Astrocyte (in vitro differentiated cells and primary cell): ENCODE measurements at regions not wholly inside any gene's neighbourhood (a gene's known extent, or its start where the extent isn't known, plus 50 kb on each side); places are given as distances from the start of the nearest gene placed in this dataset.

Source experiments
- DNase-seq: peaks from one replicate; pipeline ENCODE4 v3.0.0-alpha.2; 2010; ENCODE audit warnings: low read depth
- FAIRE-seq: peaks from 2 replicates; lab custom pipeline; 2011; peaks lifted over from hg19 to GRCh38; lab: Jason Lieb, UNC
- H2AFZ ChIP-seq: 2 replicates; pipeline ENCODE4 v1.6.0; 2012; ENCODE audit warnings: low read depth, low read length, inconsistent platforms
- H3K27ac ChIP-seq: 2 replicates; pipeline ENCODE4 v1.5.1; 2011; ENCODE audit warnings: low read depth, low read length, inconsistent platforms
- H3K27me3 ChIP-seq: 2 replicates; pipeline ENCODE4 v1.6.0; 2011; ENCODE audit warnings: low read length, inconsistent platforms; ENCODE audit not compliant: insufficient read depth
- H3K36me3 ChIP-seq: 2 replicates; pipeline ENCODE4 v1.5.1; 2011; ENCODE audit warnings: low read length, inconsistent platforms; ENCODE audit not compliant: insufficient read depth
- H3K4me1 ChIP-seq: 2 replicates; pipeline ENCODE4 v1.5.1; 2011; ENCODE audit warnings: low read length, inconsistent platforms; ENCODE audit not compliant: insufficient read depth
- H3K4me2 ChIP-seq: 2 replicates; pipeline ENCODE4 v1.6.0; 2012; ENCODE audit warnings: low read length, inconsistent platforms
- H3K4me3 ChIP-seq: 2 replicates; pipeline ENCODE4 v1.5.1; 2011; ENCODE audit warnings: low read depth, mild to moderate bottlenecking, low read length, inconsistent platforms; ENCODE audit not compliant: insufficient read depth
- H3K79me2 ChIP-seq: 2 replicates; pipeline ENCODE4 v1.6.0; 2012; ENCODE audit warnings: mild to moderate bottlenecking, low read length, inconsistent platforms; ENCODE audit not compliant: insufficient read depth
- H3K9ac ChIP-seq: 2 replicates; pipeline ENCODE4 v1.6.0; 2012; ENCODE audit warnings: mild to moderate bottlenecking, low read length, inconsistent platforms
- H3K9me3 ChIP-seq: 2 replicates; pipeline ENCODE4 v1.5.1; 2012; ENCODE audit warnings: low read depth, mild to moderate bottlenecking, low read length, inconsistent platforms; ENCODE audit not compliant: insufficient read depth
- H4K20me1 ChIP-seq: 2 replicates; pipeline ENCODE4 v1.6.0; 2012; ENCODE audit warnings: low read length, inconsistent platforms; ENCODE audit not compliant: insufficient read depth
- H3K27ac Mint-ChIP-seq: one replicate; pipeline ENCODE4 v1.8.0; 2021; ENCODE audit warnings: mild to moderate bottlenecking, mixed read lengths; ENCODE audit not compliant: unreplicated experiment
- H3K27me3 Mint-ChIP-seq: one replicate; pipeline ENCODE4 v1.8.0; 2021; ENCODE audit warnings: low read depth, mixed read lengths; ENCODE audit not compliant: unreplicated experiment
- H3K36me3 Mint-ChIP-seq: one replicate; pipeline ENCODE4 v1.8.0; 2021; ENCODE audit warnings: low read depth, mixed read lengths; ENCODE audit not compliant: unreplicated experiment
- H3K4me1 Mint-ChIP-seq: one replicate; pipeline ENCODE4 v1.8.0; 2021; ENCODE audit warnings: low read depth, mixed read lengths; ENCODE audit not compliant: unreplicated experiment
- H3K4me3 Mint-ChIP-seq: one replicate; pipeline ENCODE4 v1.8.0; 2021; ENCODE audit warnings: mild to moderate bottlenecking, moderate library complexity, mixed read lengths; ENCODE audit not compliant: unreplicated experiment
- H3K9me3 Mint-ChIP-seq: one replicate; pipeline ENCODE4 v1.8.0; 2021; ENCODE audit warnings: mild to moderate bottlenecking, mixed read lengths; ENCODE audit not compliant: unreplicated experiment
- EZH2 ChIP-seq: IDR thresholded peaks from 2 replicates; pipeline ENCODE4 v1.6.1; 2012; ENCODE audit warnings: mild to moderate bottlenecking, low read length, inconsistent platforms; ENCODE audit not compliant: insufficient read depth
- TF ChIP-seq, protein P1 (sequence below): IDR thresholded peaks from 2 replicates; pipeline ENCODE4 v1.5.1; 2011; ENCODE audit warnings: low read depth, mild to moderate bottlenecking, inconsistent platforms, low read length, moderate library complexity; ENCODE audit not compliant: insufficient read depth

DNA sequence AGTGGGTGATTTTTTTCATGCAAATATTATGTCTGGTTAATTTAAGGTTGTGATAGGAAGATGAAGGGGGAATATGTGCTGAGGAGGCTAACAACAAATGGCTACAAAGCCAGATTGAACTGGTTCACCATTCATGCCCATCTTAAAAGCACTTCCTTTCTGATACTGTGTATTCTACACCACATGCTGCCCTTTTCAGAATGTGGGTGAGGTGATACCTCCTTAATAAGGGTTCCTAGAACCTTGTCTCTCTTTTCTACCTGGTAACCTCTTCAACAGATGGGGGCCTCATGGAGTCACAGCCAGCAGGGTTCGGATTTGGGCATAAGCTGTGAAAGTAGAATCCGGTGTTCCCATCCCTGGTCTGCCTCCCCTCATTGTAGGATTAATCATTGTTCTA, 1064.0 kb upstream of the SEMA6A start:
- no peak for FAIRE-seq
- Histone ChIP-seq H3K79me2 (no peaks in the 10 kb centered on the region), H3K27me3 (no peaks in the 10 kb centered on the region), H3K4me3 (no peak overlapping the region), H2AFZ (no peak overlapping the region), H3K4me2 (no peak overlapping the region), H3K9me3 (no peaks in the 10 kb centered on the region), H3K36me3 (no peaks in the 10 kb centered on the region), H4K20me1 (no peaks in the 10 kb centered on the region), H3K9ac (no peak overlapping the region), H3K4me1 (no peaks in the 10 kb centered on the region), H3K27ac (no peak overlapping the region)
- DNase-seq = no peak
- no peak overlapping the region for H3K27ac Mint-ChIP-seq
- no peak overlapping the region for H3K4me3 Mint-ChIP-seq
- H3K27me3 Mint-ChIP-seq = no peaks in the 10 kb centered on the region
- TF ChIP-seq, protein P1, sequence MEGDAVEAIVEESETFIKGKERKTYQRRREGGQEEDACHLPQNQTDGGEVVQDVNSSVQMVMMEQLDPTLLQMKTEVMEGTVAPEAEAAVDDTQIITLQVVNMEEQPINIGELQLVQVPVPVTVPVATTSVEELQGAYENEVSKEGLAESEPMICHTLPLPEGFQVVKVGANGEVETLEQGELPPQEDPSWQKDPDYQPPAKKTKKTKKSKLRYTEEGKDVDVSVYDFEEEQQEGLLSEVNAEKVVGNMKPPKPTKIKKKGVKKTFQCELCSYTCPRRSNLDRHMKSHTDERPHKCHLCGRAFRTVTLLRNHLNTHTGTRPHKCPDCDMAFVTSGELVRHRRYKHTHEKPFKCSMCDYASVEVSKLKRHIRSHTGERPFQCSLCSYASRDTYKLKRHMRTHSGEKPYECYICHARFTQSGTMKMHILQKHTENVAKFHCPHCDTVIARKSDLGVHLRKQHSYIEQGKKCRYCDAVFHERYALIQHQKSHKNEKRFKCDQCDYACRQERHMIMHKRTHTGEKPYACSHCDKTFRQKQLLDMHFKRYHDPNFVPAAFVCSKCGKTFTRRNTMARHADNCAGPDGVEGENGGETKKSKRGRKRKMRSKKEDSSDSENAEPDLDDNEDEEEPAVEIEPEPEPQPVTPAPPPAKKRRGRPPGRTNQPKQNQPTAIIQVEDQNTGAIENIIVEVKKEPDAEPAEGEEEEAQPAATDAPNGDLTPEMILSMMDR = no peak
- TF ChIP-seq EZH2 = no peak
- H3K4me1 Mint-ChIP-seq = no peaks in the 10 kb centered on the region
- H3K36me3 Mint-ChIP-seq = no peaks in the 10 kb centered on the region
- H3K9me3 Mint-ChIP-seq = no peaks in the 10 kb centered on the region

DNA sequence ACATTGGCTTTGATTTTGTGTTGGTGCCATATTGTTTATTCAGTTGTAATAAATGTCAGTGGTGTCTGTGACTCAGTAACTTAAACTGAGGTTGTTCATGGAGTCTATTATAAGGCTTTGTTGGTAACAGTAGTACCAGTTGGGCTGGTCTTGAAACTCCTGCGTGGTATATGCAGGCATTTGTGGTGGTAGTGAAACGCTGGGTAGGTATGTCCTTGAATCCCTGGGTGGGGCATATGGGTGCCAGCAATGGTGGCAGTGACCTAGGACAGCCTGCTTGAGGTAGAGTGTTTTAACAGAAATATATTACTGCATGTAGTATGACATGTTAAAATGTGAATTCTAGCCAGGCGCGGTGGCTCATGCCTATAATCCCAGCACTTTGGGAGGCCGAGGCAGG, 1058.5 kb upstream of the SEMA6A start:
- no peaks in the 10 kb centered on the region for H3K36me3 ChIP-seq
- H3K9me3 Mint-ChIP-seq = peaks cover 3% of the 10 kb centered on the region
- no peaks in the 10 kb centered on the region for H3K4me1 ChIP-seq
- H2AFZ ChIP-seq = no peak overlapping the region
- FAIRE-seq = no peak
- no peaks in the 10 kb centered on the region for H4K20me1 ChIP-seq
- H3K9me3 ChIP-seq = no peaks in the 10 kb centered on the region
- H3K27ac ChIP-seq = no peak overlapping the region
- H3K27ac Mint-ChIP-seq = no peak overlapping the region
- no peaks in the 10 kb centered on the region for H3K79me2 ChIP-seq
- no peaks in the 10 kb centered on the region for H3K4me1 Mint-ChIP-seq
- TF ChIP-seq, protein P1 = no peak
- TF ChIP-seq EZH2 = no peak
- no peak overlapping the region for H3K4me2 ChIP-seq
- H3K4me3 ChIP-seq = no peak overlapping the region
- no peaks in the 10 kb centered on the region for H3K36me3 Mint-ChIP-seq
- H3K4me3 Mint-ChIP-seq = no peak overlapping the region
- DNase-seq = no peak
- no peaks in the 10 kb centered on the region for H3K27me3 ChIP-seq
- no peaks in the 10 kb centered on the region for H3K27me3 Mint-ChIP-seq
- no peak overlapping the region for H3K9ac ChIP-seq

DNA sequence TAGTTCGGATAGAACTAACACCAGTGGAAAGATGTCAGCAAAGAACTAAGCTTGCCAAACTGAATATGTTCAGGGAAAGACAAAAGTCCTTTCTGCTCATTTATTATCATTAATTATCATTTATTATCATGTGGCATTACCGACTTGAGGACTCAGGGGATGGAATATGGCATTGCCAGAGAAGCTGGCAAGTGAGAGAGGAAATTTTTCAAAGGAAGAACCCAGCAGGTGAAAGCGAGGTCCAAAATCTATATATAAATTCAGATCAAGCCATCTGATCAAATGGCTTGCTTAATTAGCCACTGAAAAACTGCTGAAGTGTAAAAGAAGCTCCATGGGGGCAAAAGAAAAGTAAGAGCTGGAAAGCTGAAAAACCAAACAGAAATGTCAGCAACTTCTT, 1049.6 kb upstream of the SEMA6A start:
- DNase-seq (no peak), FAIRE-seq (no peak)
- no peak overlapping the region for H3K9ac ChIP-seq
- H2AFZ ChIP-seq = no peak overlapping the region
- TF ChIP-seq EZH2 = no peak
- H3K4me3 ChIP-seq = no peak overlapping the region
- Mint-ChIP-seq H3K36me3 (no peaks in the 10 kb centered on the region), H3K9me3 (peaks cover 3% of the 10 kb centered on the region), H3K27ac (no peak overlapping the region), H3K4me3 (no peak overlapping the region), H3K4me1 (peaks cover 5% of the 10 kb centered on the region), H3K27me3 (no peaks in the 10 kb centered on the region)
- H3K27me3 ChIP-seq = no peaks in the 10 kb centered on the region
- H3K9me3 ChIP-seq = peaks cover 2% of the 10 kb centered on the region
- H3K36me3 ChIP-seq = no peaks in the 10 kb centered on the region
- no peaks in the 10 kb centered on the region for H3K79me2 ChIP-seq
- no peaks in the 10 kb centered on the region for H3K4me1 ChIP-seq
- no peak overlapping the region for H3K4me2 ChIP-seq
- no peaks in the 10 kb centered on the region for H4K20me1 ChIP-seq
- no peak overlapping the region for H3K27ac ChIP-seq
